ENCODE measurements at regions not wholly inside any gene's neighbourhood (a gene's known extent, or its start where the extent isn't known, plus 50 kb on each side); places are given as distances from the start of the nearest gene placed in this dataset.

DNA sequence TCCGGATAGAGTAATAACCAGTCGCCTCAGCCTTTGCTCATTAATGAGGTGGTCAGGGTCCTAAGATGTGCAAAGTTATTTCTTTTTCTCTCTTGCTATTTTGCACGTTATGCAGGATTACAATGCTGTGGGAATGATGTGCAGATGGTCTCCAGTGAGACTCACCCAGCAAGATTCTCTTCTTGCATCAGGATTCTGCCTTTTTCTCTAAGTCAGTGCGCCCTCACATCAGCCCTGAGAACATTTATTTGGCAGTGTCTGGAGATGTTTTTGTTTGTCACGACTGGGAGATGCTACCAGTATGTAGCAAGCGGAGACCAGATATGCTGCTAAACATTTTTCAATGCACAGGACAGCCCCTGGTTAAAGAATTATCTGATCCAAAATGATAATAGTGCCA, 280.3 kb upstream of the WWC1 start:
- TF ChIP-seq, protein P1, sequence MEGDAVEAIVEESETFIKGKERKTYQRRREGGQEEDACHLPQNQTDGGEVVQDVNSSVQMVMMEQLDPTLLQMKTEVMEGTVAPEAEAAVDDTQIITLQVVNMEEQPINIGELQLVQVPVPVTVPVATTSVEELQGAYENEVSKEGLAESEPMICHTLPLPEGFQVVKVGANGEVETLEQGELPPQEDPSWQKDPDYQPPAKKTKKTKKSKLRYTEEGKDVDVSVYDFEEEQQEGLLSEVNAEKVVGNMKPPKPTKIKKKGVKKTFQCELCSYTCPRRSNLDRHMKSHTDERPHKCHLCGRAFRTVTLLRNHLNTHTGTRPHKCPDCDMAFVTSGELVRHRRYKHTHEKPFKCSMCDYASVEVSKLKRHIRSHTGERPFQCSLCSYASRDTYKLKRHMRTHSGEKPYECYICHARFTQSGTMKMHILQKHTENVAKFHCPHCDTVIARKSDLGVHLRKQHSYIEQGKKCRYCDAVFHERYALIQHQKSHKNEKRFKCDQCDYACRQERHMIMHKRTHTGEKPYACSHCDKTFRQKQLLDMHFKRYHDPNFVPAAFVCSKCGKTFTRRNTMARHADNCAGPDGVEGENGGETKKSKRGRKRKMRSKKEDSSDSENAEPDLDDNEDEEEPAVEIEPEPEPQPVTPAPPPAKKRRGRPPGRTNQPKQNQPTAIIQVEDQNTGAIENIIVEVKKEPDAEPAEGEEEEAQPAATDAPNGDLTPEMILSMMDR (IDR thresholded peaks at IDR 0.05; ENCODE audit: low read depth, low read length, missing control alignments): no peak
- H3K4me3 ChIP-seq (ENCODE audit: low read depth, low read length): no peak overlapping the region
- no peak for DNase-seq (ENCODE audit: low read depth)

DNA sequence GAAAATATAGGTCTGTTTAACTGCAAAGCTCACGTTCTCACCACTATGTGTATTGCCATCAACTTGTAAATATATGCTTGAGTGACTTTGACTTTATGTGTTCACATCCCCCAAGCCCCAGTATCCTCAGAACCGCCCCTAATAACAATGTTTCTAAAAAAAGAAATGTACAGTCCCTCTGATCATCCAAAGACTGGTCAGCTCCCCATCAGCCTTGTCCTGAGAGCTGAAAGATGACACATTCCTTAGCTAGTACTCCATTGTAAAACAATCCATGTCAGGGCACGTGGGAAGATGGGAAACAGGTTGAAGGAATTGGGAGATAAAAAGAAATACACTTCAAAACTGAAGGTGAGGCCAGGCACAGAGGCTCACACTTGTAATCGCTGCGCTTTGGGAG, 279.4 kb upstream of the WWC1 start:
- TF ChIP-seq, protein P1 (IDR thresholded peaks at IDR 0.05; ENCODE audit: low read depth, low read length, missing control alignments): no peak
- no peak overlapping the region for H3K4me3 ChIP-seq (ENCODE audit: low read depth, low read length)
- DNase-seq (ENCODE audit: low read depth): no peak

DNA sequence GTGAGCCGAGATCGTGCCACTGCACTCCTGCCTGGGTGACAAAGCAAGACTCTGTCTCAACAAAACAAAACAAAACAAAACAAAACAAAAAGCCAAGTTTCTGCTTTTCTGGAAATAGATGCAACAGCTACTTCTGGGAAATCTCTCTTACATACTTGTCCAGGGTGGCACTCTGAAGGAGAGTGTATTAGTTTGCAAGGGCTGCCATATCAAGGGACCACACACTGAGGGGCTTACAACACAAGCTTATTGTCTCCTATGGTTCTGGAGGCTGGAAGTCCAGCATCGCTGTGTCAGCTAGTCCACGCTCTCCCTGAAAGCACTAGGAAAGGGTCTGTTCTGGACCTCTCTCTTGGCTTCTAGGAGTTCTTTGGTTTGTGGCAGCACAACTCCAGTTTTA, 277.9 kb upstream of the WWC1 start:
- TF ChIP-seq, protein P1 (IDR thresholded peaks at IDR 0.05; ENCODE audit: low read depth, low read length, missing control alignments): no peak
- no peak overlapping the region for H3K4me3 ChIP-seq (ENCODE audit: low read depth, low read length)
- DNase-seq (ENCODE audit: low read depth): no peak

DNA sequence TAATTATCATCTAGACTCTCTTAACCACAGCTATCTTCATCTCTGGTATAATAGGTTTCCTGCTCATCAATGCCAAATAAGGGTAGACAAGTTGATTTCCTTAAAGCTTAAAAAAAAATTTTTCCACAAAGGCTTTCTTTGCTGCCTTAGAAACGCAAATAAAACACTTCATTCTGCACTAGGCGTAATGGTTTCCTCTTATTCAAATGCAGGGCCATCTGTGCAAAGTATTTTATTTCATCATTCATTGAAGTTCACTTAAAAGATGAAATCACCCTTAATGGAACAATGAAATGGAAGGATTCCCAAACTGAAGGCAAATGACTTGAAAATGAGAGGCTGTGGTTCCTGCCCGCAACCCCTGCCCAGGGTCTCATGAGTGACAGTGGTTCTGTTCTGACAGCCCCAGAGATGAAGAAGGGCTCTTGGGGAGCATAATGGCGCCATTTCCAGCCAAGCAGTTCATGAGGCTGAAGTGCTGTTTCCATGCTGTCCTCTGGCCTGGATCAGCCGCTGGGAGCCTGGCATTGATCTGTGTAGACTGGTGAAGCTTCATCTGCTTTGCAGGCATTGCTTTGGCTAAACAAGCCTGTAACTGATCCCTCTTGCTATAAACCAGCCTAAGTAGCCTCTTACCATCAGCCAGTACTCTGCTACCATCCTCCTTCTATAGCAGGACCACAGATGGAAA, 276.9 kb upstream of the WWC1 start:
- TF ChIP-seq, protein P1 (IDR thresholded peaks at IDR 0.05; ENCODE audit: low read depth, low read length, missing control alignments): no peak
- no peak overlapping the region for H3K4me3 ChIP-seq (ENCODE audit: low read depth, low read length)
- no peak for DNase-seq (ENCODE audit: low read depth)

DNA sequence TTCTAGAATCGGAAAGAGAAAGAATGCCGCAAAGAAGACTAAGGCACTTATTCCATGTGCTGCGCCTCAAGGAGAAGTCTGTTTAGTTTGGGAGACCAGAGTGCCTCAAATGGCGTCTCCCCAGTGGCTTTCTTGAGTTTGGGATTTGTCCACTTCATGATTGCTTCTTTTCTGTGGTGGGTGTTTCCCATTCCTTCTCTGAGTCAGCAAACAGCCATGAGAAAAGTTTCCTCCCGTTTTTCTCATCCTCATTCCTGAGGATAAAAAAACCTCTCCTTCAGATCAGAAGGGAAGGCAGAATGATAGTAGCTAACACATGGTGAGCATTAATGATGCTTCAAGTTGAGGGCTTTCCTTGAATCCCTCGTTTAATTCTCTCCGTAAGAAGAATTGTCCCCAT, 275.9 kb upstream of the WWC1 start:
- TF ChIP-seq, protein P1 (IDR thresholded peaks at IDR 0.05; ENCODE audit: low read depth, low read length, missing control alignments): no peak
- DNase-seq (ENCODE audit: low read depth): no peak
- H3K4me3 ChIP-seq (ENCODE audit: low read depth, low read length): no peak overlapping the region

DNA sequence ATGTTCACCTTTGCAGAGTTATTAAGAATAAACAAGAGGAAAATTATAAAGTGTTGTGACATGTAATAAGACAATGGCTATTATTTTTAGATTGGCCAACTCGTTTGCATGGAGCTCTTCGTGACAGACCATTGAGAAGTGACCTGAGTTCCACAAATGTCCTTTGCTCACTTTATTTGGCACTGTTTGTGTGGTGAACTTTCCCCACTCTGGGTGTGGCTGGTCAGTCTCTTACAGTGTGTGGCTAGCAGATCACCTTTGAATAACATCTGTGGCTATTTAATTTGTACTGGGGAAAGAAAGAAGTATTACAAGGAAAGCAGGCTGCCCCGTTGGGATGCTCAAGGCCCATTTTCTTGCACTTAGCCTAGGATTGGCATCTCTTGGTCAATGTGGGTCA, 274.1 kb upstream of the WWC1 start:
- DNase-seq (ENCODE audit: low read depth): no peak
- no peak overlapping the region for H3K4me3 ChIP-seq (ENCODE audit: low read depth, low read length)
- TF ChIP-seq, protein P1 (IDR thresholded peaks at IDR 0.05; ENCODE audit: low read depth, low read length, missing control alignments): no peak

DNA sequence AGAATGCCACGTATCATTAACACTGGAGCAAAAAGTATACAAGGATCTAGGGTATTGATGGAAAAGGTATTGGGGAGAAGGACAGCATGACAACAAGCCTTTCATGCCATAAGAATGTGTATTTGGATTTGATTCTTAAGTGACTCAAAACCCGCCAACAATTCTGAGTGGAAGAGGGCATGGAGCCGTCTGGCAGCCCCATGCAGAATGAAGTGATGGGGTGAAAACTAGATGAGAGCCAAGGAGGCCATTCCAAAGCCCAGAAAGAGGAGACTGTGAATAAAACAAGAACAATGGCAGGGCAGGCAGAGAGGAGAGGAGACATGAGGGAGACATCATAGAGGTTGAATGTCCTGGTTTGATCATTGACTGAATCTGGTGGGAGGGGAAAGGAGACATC, 272.3 kb upstream of the WWC1 start:
- TF ChIP-seq, protein P1 (IDR thresholded peaks at IDR 0.05; ENCODE audit: low read depth, low read length, missing control alignments): no peak
- no peak overlapping the region for H3K4me3 ChIP-seq (ENCODE audit: low read depth, low read length)
- DNase-seq (ENCODE audit: low read depth): no peak

Data from GM12864 (cell line).